Trophoblast cell (in vitro differentiated cells and primary cell): ENCODE measurements at regions not wholly inside any gene's neighbourhood (a gene's known extent, or its start where the extent isn't known, plus 50 kb on each side); places are given as distances from the start of the nearest gene placed in this dataset.

Source experiments
- DNase-seq, 2 donors: peaks; one replicate each; pipeline ENCODE4 v3.0.0-alpha.2; 2016
- H2AFZ ChIP-seq: 2 replicates; pipeline ENCODE4 v1.6.1; 2013; ENCODE audit warnings: low read length, moderate library complexity, mild to moderate bottlenecking; ENCODE audit not compliant: insufficient read depth, poor library complexity
- H2AK5ac ChIP-seq: 2 replicates; pipeline ENCODE4 v1.6.1; 2013; ENCODE audit warnings: mild to moderate bottlenecking, low read length
- H2BK120ac ChIP-seq: 2 replicates; pipeline ENCODE4 v1.6.1; 2013; ENCODE audit warnings: low read length, mild to moderate bottlenecking, moderate library complexity; ENCODE audit not compliant: insufficient read depth, poor library complexity
- H2BK12ac ChIP-seq: 2 replicates; pipeline ENCODE4 v1.6.1; 2013; ENCODE audit warnings: mild to moderate bottlenecking, low read length, moderate library complexity
- H2BK5ac ChIP-seq: 2 replicates; pipeline ENCODE4 v1.6.1; 2013; ENCODE audit warnings: low read length, low read depth, moderate library complexity, mild to moderate bottlenecking; ENCODE audit not compliant: poor library complexity
- H3K14ac ChIP-seq: 2 replicates; pipeline ENCODE4 v1.6.1; 2013; ENCODE audit warnings: mild to moderate bottlenecking, low read length
- H3K18ac ChIP-seq: 2 replicates; pipeline ENCODE4 v1.6.1; 2013; ENCODE audit warnings: mild to moderate bottlenecking, low read length
- H3K23ac ChIP-seq: 2 replicates; pipeline ENCODE4 v1.6.1; 2013; ENCODE audit warnings: low read length
- H3K27ac ChIP-seq: 2 replicates; pipeline ENCODE4 v1.5.1; 2013; ENCODE audit warnings: low read depth, mild to moderate bottlenecking, inconsistent platforms, low read length, moderate library complexity
- H3K27me3 ChIP-seq: 2 replicates; pipeline ENCODE4 v1.6.1; 2013; ENCODE audit warnings: inconsistent platforms, mild to moderate bottlenecking, low read length, moderate library complexity; ENCODE audit not compliant: insufficient read depth
- H3K36me3 ChIP-seq, 2 experiments: 1 replicate in 1 of 2; 2 replicates in 1 of 2; pipeline ENCODE4 v1.6.1; 2013; ENCODE audit warnings: low read length in 2 of 2, mild to moderate bottlenecking in 2 of 2, moderate library complexity in 1 of 2; ENCODE audit not compliant: insufficient read depth in 2 of 2, control insufficient read depth in 1 of 2
- H3K4ac ChIP-seq: 2 replicates; pipeline ENCODE4 v1.6.1; 2013; ENCODE audit warnings: low read depth, mild to moderate bottlenecking, low read length, moderate library complexity
- H3K4me1 ChIP-seq, 2 experiments: 1 replicate in 1 of 2; 2 replicates in 1 of 2; pipeline ENCODE4 v1.6.1; 2013; ENCODE audit warnings: low read length in 2 of 2, mild to moderate bottlenecking in 2 of 2, moderate library complexity in 1 of 2; ENCODE audit not compliant: insufficient read depth in 2 of 2, control insufficient read depth in 1 of 2
- H3K4me2 ChIP-seq: 2 replicates; pipeline ENCODE4 v1.6.1; 2013; ENCODE audit warnings: inconsistent platforms, mild to moderate bottlenecking, low read length, moderate library complexity
- H3K4me3 ChIP-seq: 2 replicates; pipeline ENCODE4 v1.5.1; 2013; ENCODE audit warnings: mild to moderate bottlenecking, low read depth, low read length, inconsistent platforms
- H3K79me1 ChIP-seq: one replicate; pipeline ENCODE4 v1.6.1; 2013; ENCODE audit warnings: low read length
- H3K79me2 ChIP-seq: 2 replicates; pipeline ENCODE4 v1.6.1; 2013; ENCODE audit warnings: low read length, mild to moderate bottlenecking; ENCODE audit not compliant: control insufficient read depth, insufficient read depth, poor library complexity
- H3K9ac ChIP-seq: 2 replicates; pipeline ENCODE4 v1.6.1; 2013; ENCODE audit warnings: mild to moderate bottlenecking, low read length
- H3K9me3 ChIP-seq: 2 replicates; pipeline ENCODE4 v1.6.1; 2013; ENCODE audit warnings: low read depth, mild to moderate bottlenecking, control low read depth, inconsistent platforms, low read length; ENCODE audit not compliant: insufficient read depth
- H4K12ac ChIP-seq: 2 replicates; pipeline ENCODE4 v1.6.1; 2013; ENCODE audit warnings: low read depth, mild to moderate bottlenecking, low read length, moderate library complexity
- H4K8ac ChIP-seq: 2 replicates; pipeline ENCODE4 v1.6.1; 2013; ENCODE audit warnings: low read depth, mild to moderate bottlenecking, low read length, moderate library complexity
- H4K91ac ChIP-seq: one replicate; pipeline ENCODE4 v1.6.1; 2013; ENCODE audit warnings: low read depth, mild to moderate bottlenecking, low read length, moderate library complexity
- WGBS: extraction: QIAGEN DNeasy Blood & Tissue Kit; methylation state at CpG from one replicate; pipeline ENCODE4 v1.1.7; 2013; ENCODE audit warnings: missing lambda C conversion rate; ENCODE audit not compliant: insufficient read length, insufficient coverage; ENCODE audit errors: extremely low coverage; 5-methylcytosine and 5-hydroxymethylcytosine counted together

DNA sequence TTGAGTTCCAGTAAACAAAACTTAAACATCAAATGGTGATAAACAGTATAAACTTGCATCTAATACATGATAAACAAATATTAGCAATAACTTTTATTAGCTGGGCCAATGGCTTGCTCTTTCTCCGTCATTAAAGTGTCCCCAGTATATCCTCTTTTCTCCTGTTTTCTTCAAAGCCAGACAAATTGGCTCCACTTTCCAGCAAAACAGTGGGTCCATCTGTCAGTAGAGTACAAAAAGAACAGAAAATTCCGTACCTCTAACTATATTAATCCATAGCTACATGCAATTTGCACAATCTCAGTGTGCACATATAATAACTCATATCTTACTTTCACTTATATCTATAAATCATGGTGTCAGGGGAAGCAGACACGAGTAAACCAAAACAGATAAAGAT lies 678.0 kb upstream of the SPRY2 start:
- Histone ChIP-seq H3K4me1 (no peaks in the 10 kb centered on the region), H2BK120ac (no peak overlapping the region), H4K91ac (no peak overlapping the region), H2AK5ac (no peak overlapping the region), H3K79me2 (no peaks in the 10 kb centered on the region), H2BK5ac (no peak overlapping the region), H3K4me2 (no peak overlapping the region), H3K36me3 (no peaks in the 10 kb centered on the region), H3K79me1 (no peaks in the 10 kb centered on the region), H3K9ac (no peak overlapping the region), H3K14ac (no peak overlapping the region), H3K18ac (no peak overlapping the region), H3K9me3 (no peaks in the 10 kb centered on the region), H2BK12ac (no peak overlapping the region), H3K27me3 (no peaks in the 10 kb centered on the region), H4K8ac (no peak overlapping the region), H3K27ac (no peak overlapping the region), H3K23ac (no peak overlapping the region), H3K4me3 (no peak overlapping the region), H3K4ac (no peak overlapping the region), H2AFZ (no peak overlapping the region), H4K12ac (no peak overlapping the region)
- WGBS = no CpG with 5 or more reads among the region's 3 CpGs
- no peak for DNase-seq

DNA sequence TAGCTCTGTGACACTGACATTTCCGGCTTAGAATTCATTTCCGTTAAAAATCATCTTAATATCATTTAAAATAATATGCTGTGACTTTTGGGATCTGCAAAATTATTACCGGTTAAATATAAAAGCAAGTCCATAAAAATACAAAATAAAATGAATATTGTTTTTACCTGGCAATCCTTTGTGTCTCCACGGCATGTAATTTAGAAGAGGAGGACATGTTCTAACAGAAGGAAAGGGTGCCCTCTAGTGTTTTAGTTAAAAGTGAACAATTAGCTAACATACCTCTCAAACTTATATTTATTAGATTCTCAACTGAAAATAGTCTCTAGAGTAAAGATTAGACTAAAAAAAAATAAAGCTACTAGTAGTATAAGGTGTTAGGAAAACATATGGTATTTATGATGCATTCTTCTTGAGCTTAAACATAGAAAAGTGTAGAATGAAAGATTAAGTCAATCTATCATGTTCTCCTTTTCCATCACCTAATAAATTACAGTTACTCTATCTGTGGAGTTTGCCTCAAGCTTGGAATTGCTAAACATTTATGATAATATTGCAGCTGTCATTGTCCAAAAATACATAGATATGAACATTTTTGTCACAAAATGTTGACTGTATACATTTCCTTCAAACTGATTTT lies 676.7 kb upstream of the SPRY2 start:
- H3K79me2 ChIP-seq = no peaks in the 10 kb centered on the region
- H2AFZ ChIP-seq = no peak overlapping the region
- no peaks in the 10 kb centered on the region for H3K4me1 ChIP-seq
- no peak overlapping the region for H2BK5ac ChIP-seq
- no peak overlapping the region for H3K4ac ChIP-seq
- no peak overlapping the region for H3K23ac ChIP-seq
- H3K9ac ChIP-seq = no peak overlapping the region
- H4K12ac ChIP-seq = no peak overlapping the region
- H3K4me2 ChIP-seq = no peak overlapping the region
- no peak overlapping the region for H3K4me3 ChIP-seq
- H3K27ac ChIP-seq = no peak overlapping the region
- H2AK5ac ChIP-seq = no peak overlapping the region
- H3K36me3 ChIP-seq = no peaks in the 10 kb centered on the region
- no peak overlapping the region for H3K14ac ChIP-seq
- H3K79me1 ChIP-seq = no peaks in the 10 kb centered on the region
- H3K9me3 ChIP-seq = no peaks in the 10 kb centered on the region
- H4K91ac ChIP-seq = no peak overlapping the region
- WGBS = no CpG with 5 or more reads among the region's 4 CpGs
- no peak overlapping the region for H2BK12ac ChIP-seq
- H2BK120ac ChIP-seq = no peak overlapping the region
- H3K18ac ChIP-seq = no peak overlapping the region
- DNase-seq = peak in 1 of 2 donors; percentile 59
- H3K27me3 ChIP-seq = no peaks in the 10 kb centered on the region
- no peak overlapping the region for H4K8ac ChIP-seq

- H2BK5ac ChIP-seq = no peak overlapping the region
- WGBS = no CpG with 5 or more reads among the region's 4 CpGs
- H3K4me3 ChIP-seq = no peak overlapping the region
- H2BK12ac ChIP-seq = no peak overlapping the region
- no peaks in the 10 kb centered on the region for H3K9me3 ChIP-seq
- no peaks in the 10 kb centered on the region for H3K36me3 ChIP-seq
- H3K4me1 ChIP-seq = no peaks in the 10 kb centered on the region
- H3K23ac ChIP-seq = no peak overlapping the region
- DNase-seq = no peak
- H3K79me1 ChIP-seq = no peaks in the 10 kb centered on the region
- H4K12ac ChIP-seq = no peak overlapping the region
- no peak overlapping the region for H3K4ac ChIP-seq
- H3K27me3 ChIP-seq = no peaks in the 10 kb centered on the region
- no peak overlapping the region for H3K18ac ChIP-seq
- H3K9ac ChIP-seq = no peak overlapping the region
- H4K8ac ChIP-seq = no peak overlapping the region
- H2AK5ac ChIP-seq = no peak overlapping the region
- H2AFZ ChIP-seq = no peak overlapping the region
- no peak overlapping the region for H2BK120ac ChIP-seq
- H3K4me2 ChIP-seq = no peak overlapping the region
- H3K79me2 ChIP-seq = no peaks in the 10 kb centered on the region
- H4K91ac ChIP-seq = no peak overlapping the region
- H3K27ac ChIP-seq = no peak overlapping the region
- H3K14ac ChIP-seq = no peak overlapping the region
These were observed 671.1 kb upstream of the SPRY2 start for GRCh38 chr13:81012031-81012430.

GRCh38 chr13:81001828-81002385 lies 661.0 kb upstream of the SPRY2 start:
- Histone ChIP-seq H3K27ac (no peak overlapping the region), H2BK12ac (no peak overlapping the region), H3K4me1 (no peaks in the 10 kb centered on the region), H3K14ac (no peak overlapping the region), H2AFZ (no peak overlapping the region), H3K36me3 (no peaks in the 10 kb centered on the region), H3K4me3 (no peak overlapping the region), H2BK120ac (no peak overlapping the region), H2BK5ac (no peak overlapping the region), H3K9ac (no peak overlapping the region), H3K4me2 (no peak overlapping the region), H3K27me3 (no peaks in the 10 kb centered on the region), H3K79me1 (no peaks in the 10 kb centered on the region), H4K8ac (no peak overlapping the region), H3K23ac (no peak overlapping the region), H4K12ac (no peak overlapping the region), H3K18ac (no peak overlapping the region), H3K79me2 (no peaks in the 10 kb centered on the region), H2AK5ac (no peak overlapping the region), H3K4ac (no peak overlapping the region), H3K9me3 (no peaks in the 10 kb centered on the region), H4K91ac (no peak overlapping the region)
- DNase-seq = peak in 1 of 2 donors; percentile 54
- WGBS = no CpG with 5 or more reads among the region's 1 CpG
